ENCODE measurements at regions not wholly inside any gene's neighbourhood (a gene's known extent, or its start where the extent isn't known, plus 50 kb on each side); places are given as distances from the start of the nearest gene placed in this dataset.
"Not testable (repeated sequence)": the region's sequence is repeated elsewhere in the genome, so short reads cannot be mapped to it uniquely, and the experiment has no call there.

- TF ChIP-seq, protein P1, sequence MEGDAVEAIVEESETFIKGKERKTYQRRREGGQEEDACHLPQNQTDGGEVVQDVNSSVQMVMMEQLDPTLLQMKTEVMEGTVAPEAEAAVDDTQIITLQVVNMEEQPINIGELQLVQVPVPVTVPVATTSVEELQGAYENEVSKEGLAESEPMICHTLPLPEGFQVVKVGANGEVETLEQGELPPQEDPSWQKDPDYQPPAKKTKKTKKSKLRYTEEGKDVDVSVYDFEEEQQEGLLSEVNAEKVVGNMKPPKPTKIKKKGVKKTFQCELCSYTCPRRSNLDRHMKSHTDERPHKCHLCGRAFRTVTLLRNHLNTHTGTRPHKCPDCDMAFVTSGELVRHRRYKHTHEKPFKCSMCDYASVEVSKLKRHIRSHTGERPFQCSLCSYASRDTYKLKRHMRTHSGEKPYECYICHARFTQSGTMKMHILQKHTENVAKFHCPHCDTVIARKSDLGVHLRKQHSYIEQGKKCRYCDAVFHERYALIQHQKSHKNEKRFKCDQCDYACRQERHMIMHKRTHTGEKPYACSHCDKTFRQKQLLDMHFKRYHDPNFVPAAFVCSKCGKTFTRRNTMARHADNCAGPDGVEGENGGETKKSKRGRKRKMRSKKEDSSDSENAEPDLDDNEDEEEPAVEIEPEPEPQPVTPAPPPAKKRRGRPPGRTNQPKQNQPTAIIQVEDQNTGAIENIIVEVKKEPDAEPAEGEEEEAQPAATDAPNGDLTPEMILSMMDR (IDR thresholded peaks at IDR 0.05), result not testable (repeated sequence)
- TF ChIP-seq POLR2A (IDR thresholded peaks at IDR 0.05), result not testable (repeated sequence)
These were observed 51.9 kb upstream of the TMEM97 start for GRCh38 chr17:28266926-28267719.

Measured in prostate gland (tissue), 2 donors.